H1 (cell line): ENCODE measurements at regions not wholly inside any gene's neighbourhood (a gene's known extent, or its start where the extent isn't known, plus 50 kb on each side); places are given as distances from the start of the nearest gene placed in this dataset.
A peak's percentile ranks its signal among the peaks of the same experiment; 100 is the strongest.
"Not testable (repeated sequence)": the region's sequence is repeated elsewhere in the genome, so short reads cannot be mapped to it uniquely, and the experiment has no call there.

Experiments used
- CTCF ChIA-PET: fragments of 300-600 bp; sonication (Branson Sonifier 250); formaldehyde crosslinking; loops from one replicate; lab custom pipeline; 2021; ENCODE audit not compliant: partially characterized antibody; lab: Charles Lee
- POLR2A ChIA-PET: fragments of 300-600 bp; sonication (Branson Sonifier 250); formaldehyde crosslinking; loops from one replicate; lab custom pipeline; 2021; ENCODE audit warnings: inconsistent platforms; ENCODE audit not compliant: partially characterized antibody; lab: Charles Lee
- DNase-seq, 2 experiments: peaks; one replicate each; pipeline versions ENCODE4 v3.0.0 to v3.0.0-alpha.2; 2010 to 2022; ENCODE audit warnings: low spot score in 2 of 2, low read depth in 1 of 2, mixed read lengths in 1 of 2
- FAIRE-seq: peaks from 2 replicates; lab custom pipeline; 2011; peaks lifted over from hg19 to GRCh38; lab: Jason Lieb, UNC
- H2AFZ ChIP-seq: 2 replicates; pipeline ENCODE4 v1.8.1; 2012; ENCODE audit warnings: low read length, inconsistent platforms
- H2AK5ac ChIP-seq: 2 replicates; pipeline ENCODE4 v1.6.1; 2013; ENCODE audit warnings: low read depth, low read length
- H2BK120ac ChIP-seq: replicated peaks from 2 replicates; pipeline ENCODE3; 2013; ENCODE audit warnings: low read depth, low read length, inconsistent platforms
- H2BK12ac ChIP-seq: 2 replicates; pipeline ENCODE4 v1.6.1; 2013; ENCODE audit warnings: low read depth, low read length
- H2BK15ac ChIP-seq: 2 replicates; pipeline ENCODE4 v1.6.1; 2013; ENCODE audit warnings: low read length
- H2BK20ac ChIP-seq: 2 replicates; pipeline ENCODE4 v1.6.1; 2013; ENCODE audit warnings: low read length
- H2BK5ac ChIP-seq: 2 replicates; pipeline ENCODE4 v1.6.1; 2013; ENCODE audit warnings: low read depth, low read length
- H3K14ac ChIP-seq: 2 replicates; pipeline ENCODE4 v1.6.1; 2013; ENCODE audit warnings: inconsistent platforms; ENCODE audit not compliant: insufficient read length
- H3K18ac ChIP-seq: 2 replicates; pipeline ENCODE4 v1.6.1; 2013; ENCODE audit warnings: low read length; ENCODE audit errors: extremely low read depth
- H3K23ac ChIP-seq: 2 replicates; pipeline ENCODE4 v1.6.1; 2013; ENCODE audit warnings: inconsistent platforms; ENCODE audit not compliant: insufficient read length
- H3K23me2 ChIP-seq: 2 replicates; pipeline ENCODE4 v1.6.1; 2013; ENCODE audit warnings: low read depth, low read length
- H3K27ac ChIP-seq: 2 replicates; pipeline ENCODE4 v1.6.1; 2011; ENCODE audit warnings: low read depth, low read length, inconsistent platforms
- H3K27me3 ChIP-seq, 4 experiments: replicated peaks in 1 of 4; 1 replicate in 1 of 4; 2 replicates in 3 of 4; pipeline versions ENCODE4 v1.6.1 to v1.8.1; 2011 to 2013; ENCODE audit warnings: low read length in 3 of 4, mild to moderate bottlenecking in 3 of 4, inconsistent platforms in 2 of 4, mixed read lengths in 2 of 4, moderate library complexity in 1 of 4; ENCODE audit not compliant: control insufficient read depth in 3 of 4, insufficient read depth in 3 of 4; ENCODE audit errors: extremely low read depth in 1 of 4
- H3K36me3 ChIP-seq, 4 experiments: 2 replicates each; pipeline versions ENCODE4 v1.6.1 to v1.8.1; 2011 to 2013; ENCODE audit warnings: mild to moderate bottlenecking in 4 of 4, low read length in 3 of 4, moderate library complexity in 2 of 4, control low read depth in 1 of 4, inconsistent platforms in 1 of 4; ENCODE audit not compliant: insufficient read depth in 4 of 4, control insufficient read depth in 2 of 4
- H3K4ac ChIP-seq: replicated peaks from 2 replicates; pipeline ENCODE3; 2013; ENCODE audit warnings: low read length, low read depth, mixed read lengths, inconsistent platforms; ENCODE audit not compliant: insufficient read length
- H3K4me1 ChIP-seq, 4 experiments: replicated peaks in 1 of 4; 1 replicate in 1 of 4; 2 replicates in 3 of 4; pipeline versions ENCODE4 v1.6.1 to v1.8.1; 2011 to 2013; ENCODE audit warnings: low read length in 3 of 4, inconsistent platforms in 2 of 4, mixed read lengths in 1 of 4; ENCODE audit not compliant: insufficient read depth in 4 of 4, control insufficient read depth in 3 of 4
- H3K4me2 ChIP-seq, 2 experiments: 2 replicates each; pipeline versions ENCODE4 v1.6.1 to v1.8.1; 2011 to 2013; ENCODE audit warnings: low read depth in 2 of 2, low read length in 2 of 2, control low read depth in 1 of 2, inconsistent platforms in 1 of 2, mild to moderate bottlenecking in 1 of 2; ENCODE audit not compliant: insufficient read depth in 1 of 2
- H3K4me3 ChIP-seq, 4 experiments: fragments of 200-600, 300-600 bp in 1 of 4; sonication (generic), shearing (Covaris generic), sonication (Bioruptor Twin) in 1 of 4; 2 replicates each; pipeline versions ENCODE4 v1.5.1 to v1.8.1; 2011 to 2016; ENCODE audit warnings: low read length in 4 of 4, low read depth in 3 of 4, control low read depth in 2 of 4, inconsistent platforms in 2 of 4, mild to moderate bottlenecking in 2 of 4, mixed read lengths in 1 of 4, moderate library complexity in 1 of 4; ENCODE audit not compliant: insufficient read depth in 2 of 4; ENCODE audit errors: extremely low read depth in 1 of 4
- H3K56ac ChIP-seq: replicated peaks from 2 replicates; pipeline ENCODE3; 2013; ENCODE audit warnings: low read depth, mild to moderate bottlenecking, mixed read lengths, low read length, inconsistent platforms; ENCODE audit not compliant: insufficient read length
- H3K79me1 ChIP-seq: 2 replicates; pipeline ENCODE4 v1.6.1; 2013; ENCODE audit warnings: low read depth, low read length, control low read depth
- H3K79me2 ChIP-seq, 2 experiments: 2 replicates each; pipeline versions ENCODE4 v1.6.1 to v1.8.1; 2012 to 2013; ENCODE audit warnings: low read length in 2 of 2, mild to moderate bottlenecking in 2 of 2, inconsistent platforms in 1 of 2; ENCODE audit not compliant: insufficient read depth in 2 of 2, control insufficient read depth in 1 of 2
- H3K9ac ChIP-seq, 4 experiments: replicated peaks in 1 of 4; 1 replicate in 1 of 4; 2 replicates in 3 of 4; pipeline versions ENCODE4 v1.6.1 to v1.8.1; 2011 to 2013; ENCODE audit warnings: low read depth in 3 of 4, low read length in 3 of 4, control low read depth in 2 of 4, mild to moderate bottlenecking in 2 of 4, moderate library complexity in 2 of 4, inconsistent platforms in 1 of 4; ENCODE audit errors: extremely low read depth in 1 of 4
- H3K9me3 ChIP-seq, 2 experiments: 2 replicates each; pipeline versions ENCODE4 v1.6.1 to v1.8.1; 2012 to 2013; ENCODE audit warnings: mild to moderate bottlenecking in 2 of 2, moderate library complexity in 2 of 2, control low read depth in 1 of 2, inconsistent platforms in 1 of 2, low read depth in 1 of 2, low read length in 1 of 2, mixed read lengths in 1 of 2; ENCODE audit not compliant: insufficient read depth in 2 of 2
- H4K20me1 ChIP-seq, 2 experiments: replicated peaks in 1 of 2; 2 replicates each; pipeline versions ENCODE3 to v1.8.1; 2011 to 2013; ENCODE audit warnings: inconsistent platforms in 2 of 2, low read length in 2 of 2, mild to moderate bottlenecking in 1 of 2; ENCODE audit not compliant: insufficient read depth in 2 of 2, control insufficient read depth in 1 of 2
- H4K5ac ChIP-seq: 2 replicates; pipeline ENCODE4 v1.6.1; 2013; ENCODE audit warnings: low read length, low read depth, mixed read lengths, inconsistent platforms; ENCODE audit not compliant: insufficient read length
- H4K8ac ChIP-seq: 2 replicates; pipeline ENCODE4 v1.8.0; 2013; ENCODE audit warnings: mild to moderate bottlenecking, moderate library complexity, low read length, inconsistent platforms; ENCODE audit not compliant: insufficient read depth; ENCODE audit errors: extremely low read depth
- H4K91ac ChIP-seq: replicated peaks from 2 replicates; pipeline ENCODE3; 2013; ENCODE audit warnings: low read length, mixed read lengths, inconsistent platforms; ENCODE audit not compliant: insufficient read length
- WGBS, 2 experiments: shearing (Covaris generic) in 1 of 2; methylation state at CpG; one replicate each; pipeline versions ENCODE4 v1.1.6 to v1.1.7; 2013 to 2015; ENCODE audit warnings: low lambda C conversion rate in 2 of 2, mixed read lengths in 2 of 2, inconsistent platforms in 1 of 2, low coverage in 1 of 2, missing lambda C conversion rate in 1 of 2; ENCODE audit not compliant: insufficient replicate concordance in 2 of 2, insufficient coverage in 1 of 2, insufficient read length in 1 of 2; ENCODE audit errors: extremely low coverage in 1 of 2, missing lambda C conversion rate in 1 of 2; 5-methylcytosine and 5-hydroxymethylcytosine counted together

- H3K9me3 ChIP-seq, H2BK20ac ChIP-seq, CTCF ChIA-PET, H3K4me3 ChIP-seq, DNase-seq, H3K9ac ChIP-seq, H3K4me2 ChIP-seq, H4K8ac ChIP-seq, H3K4ac ChIP-seq, FAIRE-seq, H3K27me3 ChIP-seq, H2BK5ac ChIP-seq, H4K20me1 ChIP-seq, H4K5ac ChIP-seq, H3K23ac ChIP-seq, H3K79me1 ChIP-seq, H3K23me2 ChIP-seq, H2BK120ac ChIP-seq, H3K18ac ChIP-seq, H3K14ac ChIP-seq, H3K36me3 ChIP-seq, H2BK15ac ChIP-seq, H3K27ac ChIP-seq, H3K79me2 ChIP-seq, POLR2A ChIA-PET, H3K56ac ChIP-seq, H2BK12ac ChIP-seq, H2AK5ac ChIP-seq, H4K91ac ChIP-seq: not testable (repeated sequence)
- Histone ChIP-seq H2AFZ (0 out of 2 replicates have a peak overlapping the region, but pooled peaks have one; percentile 61), H3K4me1 (peaks cover 0 to 11% (median 5%) of the 10 kb centered on the region in 4 experiments; a peak in 5 of 7 replicates)
- WGBS, 2 experiments = 91% methylated on average over 4 of the region's 4 CpGs; no CpG with 5 or more reads in 1 of the 2 experiments
Measured at GRCh38 chr5:125487652-125488051, 741.2 kb upstream of the ZNF608 start.
